ENCODE measurements at regions not wholly inside any gene's neighbourhood (a gene's known extent, or its start where the extent isn't known, plus 50 kb on each side); places are given as distances from the start of the nearest gene placed in this dataset.
A peak's percentile ranks its signal among the peaks of the same experiment; 100 is the strongest.

- Histone ChIP-seq H4K20me1 (replicated peaks in 1 of 2; ENCODE audit: control insufficient read depth in 1 of 2, insufficient read depth in 2 of 2, low read length in 2 of 2) (no peaks in the 10 kb centered on the region), H4K8ac (ENCODE audit: extremely low read depth, insufficient read depth, low read length) (no peak overlapping the region), H3K4me2 (ENCODE audit: insufficient read depth in 1 of 2, low read depth in 2 of 2, low read length in 2 of 2) (peak overlapping the region; percentile 19 to 45; a peak in 2 of 4 replicates), H2BK20ac (ENCODE audit: low read length) (no peak overlapping the region), H3K14ac (ENCODE audit: insufficient read length) (no peak overlapping the region), H2BK5ac (ENCODE audit: low read depth, low read length) (no peak overlapping the region), H3K79me2 (ENCODE audit: control insufficient read depth in 1 of 2, insufficient read depth in 2 of 2, low read length in 2 of 2) (no peaks in the 10 kb centered on the region), H2BK120ac (replicated peaks; ENCODE audit: low read depth, low read length) (no peak overlapping the region), H3K4ac (replicated peaks; ENCODE audit: insufficient read length, low read depth, low read length) (no peak overlapping the region), H2BK15ac (ENCODE audit: low read length) (no peak overlapping the region), H3K4me3 (ENCODE audit: extremely low read depth in 1 of 4, insufficient read depth in 2 of 4, low read depth in 3 of 4, low read length in 4 of 4) (peak overlapping the region in 1 of 4 experiments; percentile 47; a peak in 1 of 8 replicates), H3K9me3 (ENCODE audit: insufficient read depth in 2 of 2, low read depth in 1 of 2, low read length in 1 of 2) (no peaks in the 10 kb centered on the region), H3K9ac (replicated peaks in 1 of 4; ENCODE audit: extremely low read depth in 1 of 4, low read depth in 3 of 4, low read length in 3 of 4) (no peak overlapping the region), H3K36me3 (ENCODE audit: control insufficient read depth in 2 of 4, insufficient read depth in 4 of 4, low read length in 3 of 4) (no peaks in the 10 kb centered on the region), H4K91ac (replicated peaks; ENCODE audit: insufficient read length, low read length) (no peak overlapping the region), H3K23me2 (ENCODE audit: low read depth, low read length) (no peaks in the 10 kb centered on the region), H2AFZ (ENCODE audit: low read length) (no peak overlapping the region), H3K27me3 (replicated peaks in 1 of 4; ENCODE audit: control insufficient read depth in 3 of 4, extremely low read depth in 1 of 4, insufficient read depth in 3 of 4, low read length in 3 of 4) (no peaks in the 10 kb centered on the region), H3K18ac (ENCODE audit: extremely low read depth, low read length) (no peak overlapping the region), H3K27ac (ENCODE audit: low read depth, low read length) (no peak overlapping the region), H3K4me1 (replicated peaks in 1 of 4; ENCODE audit: control insufficient read depth in 3 of 4, insufficient read depth in 4 of 4, low read length in 3 of 4) (peaks cover 0 to 7% (median 1%) of the 10 kb centered on the region in 4 experiments; a peak in 4 of 7 replicates), H4K5ac (ENCODE audit: insufficient read length, low read depth, low read length) (no peak overlapping the region), H3K56ac (replicated peaks; ENCODE audit: insufficient read length, low read depth, low read length) (no peak overlapping the region), H2AK5ac (ENCODE audit: low read depth, low read length) (no peak overlapping the region), H2BK12ac (ENCODE audit: low read depth, low read length) (no peak overlapping the region), H3K23ac (ENCODE audit: insufficient read length) (no peak overlapping the region), H3K79me1 (ENCODE audit: low read depth, low read length) (no peaks in the 10 kb centered on the region)
- FAIRE-seq (peak; percentile 7), DNase-seq (ENCODE audit: low read depth in 1 of 2, low spot score in 2 of 2) (no peak)
- WGBS, 2 experiments (ENCODE audit: extremely low coverage in 1 of 2, insufficient coverage in 1 of 2, insufficient read length in 1 of 2, insufficient replicate concordance in 2 of 2, low coverage in 1 of 2, low lambda C conversion rate in 2 of 2, missing lambda C conversion rate in 1 of 2) = 71% methylated on average over 2 of the region's 2 CpGs; no CpG with 5 or more reads in 1 of the 2 experiments
- ChIA-PET POLR2A (ENCODE audit: partially characterized antibody) (no interaction called here), CTCF (ENCODE audit: partially characterized antibody) (no interaction called here)
- TF ChIP-seq TBP (IDR thresholded peaks at IDR 0.05; ENCODE audit: low read depth, low read length) (no peak), EZH2 (IDR thresholded peaks at IDR 0.05; ENCODE audit: low read depth, low read length, severe bottlenecking) (no peak), ASH2L (IDR thresholded peaks at IDR 0.05; ENCODE audit: low read length) (no peak), BACH1 (IDR thresholded peaks at IDR 0.05; ENCODE audit: low read length) (no peak), SP2 (IDR thresholded peaks at IDR 0.05; ENCODE audit: low read length) (no peak)
Measured at GRCh38 chr3:20742903-20743552, 557.0 kb upstream of the SGO1 start.
